SU-DHL-6 (cell line): ENCODE measurements at regions not wholly inside any gene's neighbourhood (a gene's known extent, or its start where the extent isn't known, plus 50 kb on each side); places are given as distances from the start of the nearest gene placed in this dataset.

Source experiments
- CTCF ChIP-seq: fragments of 200-600 bp; sonication (generic); IDR thresholded peaks from one replicate; pipeline ENCODE4 v1.5.1; 2017; ENCODE audit warnings: antibody characterized with exemption, mild to moderate bottlenecking, low read length, moderate library complexity; ENCODE audit not compliant: insufficient read depth, poor library complexity, severe bottlenecking
- EZH2phosphoT487 ChIP-seq: fragments of 200-600 bp; sonication (generic), shearing (Covaris generic); conservative IDR thresholded peaks from 2 replicates; pipeline ENCODE4 v1.6.1; 2018; ENCODE audit warnings: mild to moderate bottlenecking, antibody characterized with exemption, low read length, moderate library complexity, mixed read lengths

GRCh38 chr3:181782306-181782954 lies 70.7 kb downstream of the SOX2 start:
- TF ChIP-seq CTCF (no peak), EZH2phosphoT487 (no peak)
